GM12878 (cell line): ENCODE measurements at regions not wholly inside any gene's neighbourhood (a gene's known extent, or its start where the extent isn't known, plus 50 kb on each side); places are given as distances from the start of the nearest gene placed in this dataset.

Experiments used
- ATAC-seq: fragments of 200-7000 bp; cut with Tn5 transposase; 3 replicates; pipeline ENCODE4 v1.9.1; 2020; ENCODE audit warnings: mild to moderate bottlenecking, moderate library complexity
- BruUV-seq: library from RNA; stranded (reverse); fragments of 400-500 nt; replicated peaks from 2 replicates; lab custom pipeline; 2021; lab: Mats Ljungman, UMichigan
- CTCF ChIA-PET: fragments of 300-600 bp; sonication (Branson Sonifier 250); formaldehyde crosslinking; extraction: SDS; loops from one replicate; lab custom pipeline; 2021; ENCODE audit warnings: inconsistent platforms; lab: Yijun Ruan, JAX
- POLR2A ChIA-PET: fragments of 350-600 bp; formaldehyde crosslinking; extraction: SDS; loops from one replicate; lab custom pipeline; 2021; ENCODE audit warnings: inconsistent platforms; lab: Charles Lee
- RAD21 ChIA-PET: fragments of 300-600 bp; sonication (Branson Sonifier 250); formaldehyde crosslinking; loops from one replicate; lab custom pipeline; 2023; ENCODE audit warnings: antibody characterized with exemption; ENCODE audit not compliant: unreplicated experiment; lab: Charles Lee
- SMC1A ChIA-PET: fragments of 300-600 bp; sonication (Branson Sonifier 250); formaldehyde crosslinking; loops from one replicate; lab custom pipeline; 2023; ENCODE audit not compliant: unreplicated experiment, uncharacterized antibody; lab: Charles Lee
- DNase-seq: peaks from one replicate; pipeline ENCODE4 v3.0.0-alpha.2; 2011; ENCODE audit warnings: low read depth, low spot score
- FAIRE-seq: peaks from 3 replicates; lab custom pipeline; 2011; peaks lifted over from hg19 to GRCh38; lab: Jason Lieb, UNC
- H2AFZ ChIP-seq: 2 replicates; pipeline ENCODE4 v1.6.0; 2011; ENCODE audit warnings: low read depth, low read length, control low read depth; ENCODE audit not compliant: control insufficient read depth
- H3K27ac ChIP-seq: 2 replicates; pipeline ENCODE4 v1.5.1; 2011; ENCODE audit warnings: control low read depth; ENCODE audit not compliant: control insufficient read depth, insufficient read depth
- H3K27me3 ChIP-seq, 2 experiments: replicated peaks in 1 of 2; 2 replicates each; pipeline versions ENCODE4 v1.6.0 to v1.6.1; 2011; ENCODE audit warnings: low read length in 1 of 2; ENCODE audit not compliant: control insufficient read depth in 2 of 2, insufficient read depth in 2 of 2
- H3K36me3 ChIP-seq, 2 experiments: 2 replicates each; pipeline ENCODE4 v1.5.1; 2011; ENCODE audit warnings: low read length in 1 of 2; ENCODE audit not compliant: control insufficient read depth in 2 of 2, insufficient read depth in 2 of 2
- H3K4me1 ChIP-seq: 2 replicates; pipeline ENCODE4 v1.6.1; 2011; ENCODE audit warnings: mild to moderate bottlenecking, low read length, moderate library complexity, mixed read lengths; ENCODE audit not compliant: control insufficient read depth, insufficient read depth
- H3K4me2 ChIP-seq: 2 replicates; pipeline ENCODE4 v1.6.0; 2011; ENCODE audit warnings: control low read depth; ENCODE audit not compliant: control insufficient read depth, insufficient read depth
- H3K4me3 ChIP-seq: fragments of 200-600 bp; sonication (generic); 2 replicates; pipeline ENCODE4 v1.5.1; 2016
- H3K79me2 ChIP-seq: 2 replicates; pipeline ENCODE4 v1.6.0; 2011; ENCODE audit warnings: low read length; ENCODE audit not compliant: control insufficient read depth, insufficient read depth
- H3K9ac ChIP-seq: 2 replicates; pipeline ENCODE4 v1.8.0; 2011; ENCODE audit warnings: low read length, control low read depth, mixed read lengths; ENCODE audit not compliant: control insufficient read depth, insufficient read depth
- H3K9me3 ChIP-seq: replicated peaks from 3 replicates; pipeline ENCODE4 v1.5.1; 2011; ENCODE audit warnings: mild to moderate bottlenecking, low read length; ENCODE audit not compliant: control insufficient read depth, insufficient read depth
- H4K20me1 ChIP-seq: 2 replicates; pipeline ENCODE4 v1.6.0; 2011; ENCODE audit not compliant: control insufficient read depth, insufficient read depth
- BMI1 ChIP-seq: fragments of 450-650 bp; IDR thresholded peaks from 2 replicates; pipeline ENCODE4 v1.6.1; 2016; ENCODE audit warnings: mild to moderate bottlenecking, moderate library complexity, borderline replicate concordance
- CEBPZ ChIP-seq: fragments of 150-350 bp; IDR thresholded peaks from 2 replicates; pipeline ENCODE4 v1.6.1; 2016; ENCODE audit warnings: low read depth, low read length
- E4F1 ChIP-seq: fragments of 450-650 bp; IDR thresholded peaks from 2 replicates; pipeline ENCODE4 v1.6.1; 2018; ENCODE audit warnings: borderline replicate concordance, mild to moderate bottlenecking; ENCODE audit not compliant: partially characterized antibody
- EP300 ChIP-seq, 2 experiments: fragments of 150-350 bp in 1 of 2; IDR thresholded peaks; 2 replicates each; pipeline ENCODE4 v1.6.1; 2011 to 2012; ENCODE audit warnings: low read depth in 2 of 2, low read length in 2 of 2, borderline replicate concordance in 1 of 2, improper control_type of control experiment in 1 of 2, inconsistent platforms in 1 of 2; ENCODE audit not compliant: control insufficient read depth in 1 of 2
- GABPA ChIP-seq: IDR thresholded peaks from 2 replicates; pipeline ENCODE4 v1.6.1; 2014; ENCODE audit warnings: antibody characterized with exemption, low read depth, mild to moderate bottlenecking, inconsistent platforms
- HDAC2 ChIP-seq: fragments of 200-600 bp; sonication (generic); IDR thresholded peaks from 2 replicates; pipeline ENCODE4 v1.6.1; 2017
- KAT2A ChIP-seq: conservative IDR thresholded peaks from 2 replicates; pipeline ENCODE4 v1.6.1; 2011; ENCODE audit warnings: low read depth, low read length; ENCODE audit not compliant: control insufficient read depth
- POLR2AphosphoS2 ChIP-seq: IDR thresholded peaks from 2 replicates; pipeline ENCODE4 v1.6.1; 2011; ENCODE audit warnings: low read depth, mild to moderate bottlenecking, low read length, improper control_type of control experiment, moderate library complexity
- POU2F2 ChIP-seq: IDR thresholded peaks from 3 replicates; pipeline ENCODE4 v1.6.1; 2011; ENCODE audit warnings: low read depth, mild to moderate bottlenecking, low read length, borderline replicate concordance
- SMARCA5 ChIP-seq: fragments of 450-650 bp; IDR thresholded peaks from 2 replicates; pipeline ENCODE4 v1.6.1; 2017; ENCODE audit warnings: mild to moderate bottlenecking
- SUPT20H ChIP-seq: IDR thresholded peaks from 2 replicates; pipeline ENCODE4 v1.6.1; 2011; ENCODE audit warnings: low read depth, mild to moderate bottlenecking, low read length, moderate library complexity, borderline replicate concordance; ENCODE audit not compliant: control insufficient read depth
- ZNF207 ChIP-seq: fragments of 450-650 bp; IDR thresholded peaks from 2 replicates; pipeline ENCODE4 v1.6.1; 2014; ENCODE audit warnings: antibody characterized with exemption, mild to moderate bottlenecking, borderline replicate concordance
- WGBS: methylation state at CpG from one replicate; pipeline ENCODE4 v1.1.6; 2016; ENCODE audit warnings: low lambda C conversion rate; ENCODE audit not compliant: insufficient replicate concordance, insufficient coverage; ENCODE audit errors: missing lambda C conversion rate; 5-methylcytosine and 5-hydroxymethylcytosine counted together
- in situ Hi-C: fragments of 300-500 bp; cut with MboI; formaldehyde crosslinking; loops from 9 replicates; pipeline ENCODE4 v1.14.3; 2018; ENCODE audit warnings: mixed read lengths
- intact Hi-C: fragments of 100-400 bp; cut with micrococcal nuclease; formaldehyde crosslinking; loops from one replicate; pipeline ENCODE4 v1.14.2; 2022; ENCODE audit not compliant: unreplicated experiment

- no peaks in the 10 kb centered on the region for H3K79me2 ChIP-seq
- ChIA-PET POLR2A (no interaction called here), SMC1A (no interaction called here), CTCF (no interaction called here), RAD21 (no interaction called here)
- no peak overlapping the region for H3K9ac ChIP-seq
- FAIRE-seq = no peak
- H3K4me2 ChIP-seq = no peak overlapping the region
- no TSS peak for BruUV-seq
- no peaks in the 10 kb centered on the region for H3K36me3 ChIP-seq
- H3K9me3 ChIP-seq = no peaks in the 10 kb centered on the region
- no peaks in the 10 kb centered on the region for H3K4me1 ChIP-seq
- TF ChIP-seq CEBPZ (no peak), BMI1 (no peak), KAT2A (no peak), GABPA (no peak), POU2F2 (no peak)
- no peak for DNase-seq
- H3K27ac ChIP-seq = no peak overlapping the region
- H2AFZ ChIP-seq = no peak overlapping the region
- H3K4me3 ChIP-seq = no peak overlapping the region
- WGBS = 5% methylated on average over 5 of the region's 5 CpGs
- no peaks in the 10 kb centered on the region for H4K20me1 ChIP-seq
- no peaks in the 10 kb centered on the region for H3K27me3 ChIP-seq
- in situ Hi-C loops = no loop called here
- intact Hi-C loops = no loop called here
- no peak for ATAC-seq
These were observed 759.4 kb downstream of the ROBO2 start for GRCh38 chr3:77799278-77799677.

GRCh38 chr3:77800893-77801292 lies 761.0 kb downstream of the ROBO2 start:
- no peak overlapping the region for H3K4me3 ChIP-seq
- 25% methylated on average over 1 of the region's 1 CpG for WGBS
- POLR2A ChIA-PET = no interaction called here
- intact Hi-C loops (no loop called here), in situ Hi-C loops (no loop called here)
- no peaks in the 10 kb centered on the region for H3K79me2 ChIP-seq
- no peaks in the 10 kb centered on the region for H4K20me1 ChIP-seq
- SMC1A ChIA-PET = no interaction called here
- BruUV-seq = no TSS peak
- no peaks in the 10 kb centered on the region for H3K27me3 ChIP-seq
- H3K9me3 ChIP-seq = no peaks in the 10 kb centered on the region
- no peak overlapping the region for H3K4me2 ChIP-seq
- CTCF ChIA-PET = no interaction called here
- H3K4me1 ChIP-seq = no peaks in the 10 kb centered on the region
- FAIRE-seq = no peak
- RAD21 ChIA-PET = no interaction called here
- no peaks in the 10 kb centered on the region for H3K36me3 ChIP-seq
- H2AFZ ChIP-seq = no peak overlapping the region
- no peak for ATAC-seq
- no peak overlapping the region for H3K9ac ChIP-seq
- H3K27ac ChIP-seq = no peak overlapping the region
- no peak for DNase-seq
- TF ChIP-seq ZNF207 (no peak), EP300 (IDR thresholded peaks at IDR 0.05; ENCODE audit: borderline replicate concordance in 1 of 2, control insufficient read depth in 1 of 2, low read depth in 2 of 2, low read length in 2 of 2) (no peak), SUPT20H (no peak), SMARCA5 (no peak), HDAC2 (no peak), POLR2AphosphoS2 (no peak), E4F1 (no peak)
